HG03575 (cell line): ENCODE measurements at regions not wholly inside any gene's neighbourhood (a gene's known extent, or its start where the extent isn't known, plus 50 kb on each side); places are given as distances from the start of the nearest gene placed in this dataset.
"Not testable (repeated sequence)": the region's sequence is repeated elsewhere in the genome, so short reads cannot be mapped to it uniquely, and the experiment has no call there.

Experiments used
- ATAC-seq: cut with Tn5 transposase; IDR thresholded peaks from one replicate; pipeline ENCODE4 v1.9.1; 2021; ENCODE audit not compliant: unreplicated experiment, insufficient number of reproducible peaks, low FRiP score; ENCODE audit errors: extremely low read depth

- ATAC-seq: no peak
Measured at GRCh38 chr2:191476901-191477300, 201.0 kb upstream of the NABP1 start.

- no peak for ATAC-seq
Measured at GRCh38 chr2:191478799-191479679, 198.9 kb upstream of the NABP1 start.

GRCh38 chr2:191479680-191480023 is 198.3 kb upstream of the NABP1 start:
- ATAC-seq: no peak

- ATAC-seq: no peak
Measured at GRCh38 chr2:191481305-191482070, 196.4 kb upstream of the NABP1 start.

- no peak for ATAC-seq
Measured at GRCh38 chr2:191483117-191483516, 194.8 kb upstream of the NABP1 start.

- no peak for ATAC-seq
Measured at GRCh38 chr2:191486584-191487320, 191.2 kb upstream of the NABP1 start.

GRCh38 chr2:191488135-191488534 is 189.8 kb upstream of the NABP1 start:
- no peak for ATAC-seq

- ATAC-seq: no peak
Measured at GRCh38 chr2:191489177-191489576, 188.8 kb upstream of the NABP1 start.

GRCh38 chr2:191496838-191497237 is 181.1 kb upstream of the NABP1 start:
- no peak for ATAC-seq

- ATAC-seq: no peak
Measured at GRCh38 chr2:191497822-191498221, 180.1 kb upstream of the NABP1 start.

- ATAC-seq: no peak
Measured at GRCh38 chr2:191499050-191499449, 178.9 kb upstream of the NABP1 start.

- no peak for ATAC-seq
Measured at GRCh38 chr2:191499874-191500565, 177.9 kb upstream of the NABP1 start.

GRCh38 chr2:191500566-191500883 is 177.4 kb upstream of the NABP1 start:
- no peak for ATAC-seq

- ATAC-seq: no peak
Measured at GRCh38 chr2:191500884-191501560, 176.9 kb upstream of the NABP1 start.

- no peak for ATAC-seq
Measured at GRCh38 chr2:191501561-191502168, 176.3 kb upstream of the NABP1 start.

- no peak for ATAC-seq
Measured at GRCh38 chr2:191506515-191506914, 171.4 kb upstream of the NABP1 start.

- ATAC-seq: not testable (repeated sequence)
Measured at GRCh38 chr2:191507252-191507853, 170.6 kb upstream of the NABP1 start.

- no peak for ATAC-seq
Measured at GRCh38 chr2:191508738-191509137, 169.2 kb upstream of the NABP1 start.
